Keratinocyte (primary cell): ENCODE measurements at regions not wholly inside any gene's neighbourhood (a gene's known extent, or its start where the extent isn't known, plus 50 kb on each side); places are given as distances from the start of the nearest gene placed in this dataset.

Experiments used
- DNase-seq: peaks from one replicate; pipeline ENCODE4 v3.0.0-alpha.2; 2011; ENCODE audit warnings: low read depth, missing footprints, low spot score
- FAIRE-seq: peaks from 2 replicates; lab custom pipeline; 2011; peaks lifted over from hg19 to GRCh38; lab: Jason Lieb, UNC
- H2AFZ ChIP-seq: 2 replicates; pipeline ENCODE4 v1.6.0; 2012; ENCODE audit warnings: low read length, control low read depth, inconsistent platforms; ENCODE audit not compliant: control insufficient read depth
- H3K27ac ChIP-seq: 2 replicates; pipeline ENCODE4 v1.5.1; 2011; ENCODE audit warnings: low read length; ENCODE audit not compliant: control insufficient read depth, insufficient read depth
- H3K27me3 ChIP-seq: 3 replicates; pipeline ENCODE4 v1.6.0; 2011; ENCODE audit warnings: low read length; ENCODE audit not compliant: control insufficient read depth, insufficient read depth; ENCODE audit errors: extremely low read depth
- H3K36me3 ChIP-seq, 2 experiments: 2 replicates in 1 of 2; 3 replicates in 1 of 2; pipeline ENCODE4 v1.5.1; 2011; ENCODE audit warnings: low read length in 2 of 2, mild to moderate bottlenecking in 1 of 2; ENCODE audit not compliant: control insufficient read depth in 2 of 2, insufficient read depth in 2 of 2; ENCODE audit errors: extremely low read depth in 1 of 2
- H3K4me1 ChIP-seq: 3 replicates; pipeline ENCODE4 v1.5.1; 2011; ENCODE audit warnings: low read length; ENCODE audit not compliant: control insufficient read depth, insufficient read depth; ENCODE audit errors: extremely low read depth
- H3K4me2 ChIP-seq: 3 replicates; pipeline ENCODE4 v1.6.0; 2011; ENCODE audit warnings: low read depth, low read length; ENCODE audit not compliant: control insufficient read depth, insufficient read depth; ENCODE audit errors: extremely low read depth
- H3K4me3 ChIP-seq, 3 experiments: fragments of 200-600 bp in 1 of 3; sonication (generic) in 1 of 3; 2 replicates in 2 of 3; 3 replicates in 1 of 3; pipeline ENCODE4 v1.5.1; 2011 to 2016; ENCODE audit warnings: low read length in 3 of 3, mild to moderate bottlenecking in 3 of 3, control low read depth in 2 of 3, inconsistent platforms in 1 of 3, low read depth in 1 of 3, mixed read lengths in 1 of 3, mixed run types in 1 of 3, moderate library complexity in 1 of 3; ENCODE audit not compliant: control insufficient read depth in 2 of 3, insufficient read depth in 2 of 3; ENCODE audit errors: extremely low read depth in 1 of 3
- H3K79me2 ChIP-seq: 2 replicates; pipeline ENCODE4 v1.6.0; 2012; ENCODE audit warnings: low read length; ENCODE audit not compliant: control insufficient read depth, insufficient read depth
- H3K9ac ChIP-seq: 3 replicates; pipeline ENCODE4 v1.6.0; 2011; ENCODE audit warnings: low read length; ENCODE audit not compliant: control insufficient read depth, insufficient read depth; ENCODE audit errors: extremely low read depth
- H3K9me1 ChIP-seq: 3 replicates; pipeline ENCODE4 v1.6.0; 2011; ENCODE audit warnings: low read length; ENCODE audit not compliant: control insufficient read depth, insufficient read depth; ENCODE audit errors: extremely low read depth
- H3K9me3 ChIP-seq: 2 replicates; pipeline ENCODE4 v1.5.1; 2012; ENCODE audit warnings: low read depth, low read length; ENCODE audit not compliant: control insufficient read depth
- H4K20me1 ChIP-seq: 3 replicates; pipeline ENCODE4 v1.6.0; 2011; ENCODE audit warnings: low read length; ENCODE audit not compliant: control insufficient read depth, insufficient read depth; ENCODE audit errors: extremely low read depth
- CTCF ChIP-seq, 3 experiments: IDR thresholded peaks in 1 of 3; conservative IDR thresholded peaks in 1 of 3; optimal IDR thresholded peaks in 1 of 3; 2 replicates in 2 of 3; 3 replicates in 1 of 3; pipeline versions ENCODE3 to v1.5.1; 2011; ENCODE audit warnings: low read length in 3 of 3, mild to moderate bottlenecking in 3 of 3, moderate library complexity in 2 of 3, control low read depth in 1 of 3, inconsistent platforms in 1 of 3; ENCODE audit not compliant: insufficient read depth in 2 of 3; ENCODE audit errors: extremely low read depth in 1 of 3
- EZH2 ChIP-seq: IDR thresholded peaks from one replicate; pipeline ENCODE4 v1.6.1; 2012; ENCODE audit warnings: inconsistent platforms, mild to moderate bottlenecking, low read length, moderate library complexity
- dilution Hi-C: fragments of 300-500 bp; cut with MboI; formaldehyde crosslinking; loops from one replicate; pipeline ENCODE4 v1.7.0; 2020; ENCODE audit warnings: low sequenced_read_pairs; ENCODE audit not compliant: extremely low pct_ligation_motif_present

GRCh38 chr7:25432807-25433206, 204.5 kb upstream of the NPVF start:
- Histone ChIP-seq H3K9me1 (no peaks in the 10 kb centered on the region), H3K9me3 (no peaks in the 10 kb centered on the region), H3K4me1 (no peaks in the 10 kb centered on the region), H4K20me1 (no peaks in the 10 kb centered on the region), H3K4me2 (no peak overlapping the region), H3K27ac (no peak overlapping the region), H3K36me3 (no peaks in the 10 kb centered on the region), H3K79me2 (no peaks in the 10 kb centered on the region), H3K9ac (no peak overlapping the region), H3K4me3 (no peak overlapping the region), H2AFZ (no peak overlapping the region), H3K27me3 (no peaks in the 10 kb centered on the region)
- no peak for DNase-seq
- dilution Hi-C loops, result no loop called here
- no peak for FAIRE-seq
- TF ChIP-seq CTCF (optimal IDR thresholded peaks at IDR 0.05 in 1 of 3, IDR thresholded peaks at IDR 0.05 in 1 of 3, conservative IDR thresholded peaks at IDR 0.05 in 1 of 3; ENCODE audit: extremely low read depth in 1 of 3, insufficient read depth in 2 of 3, low read length in 3 of 3), result no peak
- no peak for TF ChIP-seq EZH2

- H3K4me1 ChIP-seq, result no peaks in the 10 kb centered on the region
- no peak overlapping the region for H3K9ac ChIP-seq
- no peaks in the 10 kb centered on the region for H3K9me1 ChIP-seq
- H4K20me1 ChIP-seq, result no peaks in the 10 kb centered on the region
- TF ChIP-seq CTCF (optimal IDR thresholded peaks at IDR 0.05 in 1 of 3, IDR thresholded peaks at IDR 0.05 in 1 of 3, conservative IDR thresholded peaks at IDR 0.05 in 1 of 3; ENCODE audit: extremely low read depth in 1 of 3, insufficient read depth in 2 of 3, low read length in 3 of 3) (no peak), EZH2 (no peak)
- no peak overlapping the region for H3K4me2 ChIP-seq
- FAIRE-seq, result no peak
- no peak overlapping the region for H2AFZ ChIP-seq
- no peak overlapping the region for H3K4me3 ChIP-seq
- no peak overlapping the region for H3K27ac ChIP-seq
- H3K27me3 ChIP-seq, result no peaks in the 10 kb centered on the region
- dilution Hi-C loops, result no loop called here
- H3K9me3 ChIP-seq, result no peaks in the 10 kb centered on the region
- no peaks in the 10 kb centered on the region for H3K36me3 ChIP-seq
- DNase-seq, result no peak
- no peaks in the 10 kb centered on the region for H3K79me2 ChIP-seq
Measured at GRCh38 chr7:25436413-25436812, 208.1 kb upstream of the NPVF start.
